B cell (primary cell): ENCODE measurements at regions not wholly inside any gene's neighbourhood (a gene's known extent, or its start where the extent isn't known, plus 50 kb on each side); places are given as distances from the start of the nearest gene placed in this dataset.

Experiments used
- EZH2 ChIP-seq: IDR thresholded peaks from 2 replicates; pipeline ENCODE4 v1.6.1; 2012; ENCODE audit warnings: borderline replicate concordance, low read depth, mild to moderate bottlenecking, moderate library complexity, low read length; ENCODE audit not compliant: insufficient read depth, poor library complexity, severe bottlenecking
- TF ChIP-seq, protein P1 (sequence below): fragments of 200-600 bp; IDR thresholded peaks from one replicate; pipeline ENCODE4 v1.8.0; 2022; ENCODE audit warnings: antibody characterized with exemption, mild to moderate bottlenecking

DNA sequence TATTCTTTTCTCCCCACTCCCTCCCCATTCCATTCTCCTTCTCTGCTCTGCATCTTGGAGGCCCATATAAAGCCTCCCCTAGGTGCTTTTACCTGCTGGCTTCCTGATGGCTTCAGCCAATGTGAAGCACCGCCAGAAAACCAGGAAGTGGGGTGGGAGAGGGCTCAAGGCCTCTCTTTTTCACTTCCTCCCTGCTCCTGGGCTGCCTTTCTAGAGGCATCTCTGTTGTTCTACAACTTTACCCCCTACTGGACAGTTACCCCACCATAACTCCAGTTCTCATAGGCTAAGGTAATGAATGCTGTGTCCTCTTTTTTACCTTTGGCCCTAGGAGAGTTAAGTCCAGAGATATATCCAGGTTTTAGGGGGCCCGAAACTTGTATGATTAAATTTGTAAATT is 62.4 kb upstream of the PPARGC1A start:
- TF ChIP-seq, protein P1, sequence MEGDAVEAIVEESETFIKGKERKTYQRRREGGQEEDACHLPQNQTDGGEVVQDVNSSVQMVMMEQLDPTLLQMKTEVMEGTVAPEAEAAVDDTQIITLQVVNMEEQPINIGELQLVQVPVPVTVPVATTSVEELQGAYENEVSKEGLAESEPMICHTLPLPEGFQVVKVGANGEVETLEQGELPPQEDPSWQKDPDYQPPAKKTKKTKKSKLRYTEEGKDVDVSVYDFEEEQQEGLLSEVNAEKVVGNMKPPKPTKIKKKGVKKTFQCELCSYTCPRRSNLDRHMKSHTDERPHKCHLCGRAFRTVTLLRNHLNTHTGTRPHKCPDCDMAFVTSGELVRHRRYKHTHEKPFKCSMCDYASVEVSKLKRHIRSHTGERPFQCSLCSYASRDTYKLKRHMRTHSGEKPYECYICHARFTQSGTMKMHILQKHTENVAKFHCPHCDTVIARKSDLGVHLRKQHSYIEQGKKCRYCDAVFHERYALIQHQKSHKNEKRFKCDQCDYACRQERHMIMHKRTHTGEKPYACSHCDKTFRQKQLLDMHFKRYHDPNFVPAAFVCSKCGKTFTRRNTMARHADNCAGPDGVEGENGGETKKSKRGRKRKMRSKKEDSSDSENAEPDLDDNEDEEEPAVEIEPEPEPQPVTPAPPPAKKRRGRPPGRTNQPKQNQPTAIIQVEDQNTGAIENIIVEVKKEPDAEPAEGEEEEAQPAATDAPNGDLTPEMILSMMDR = no peak
- no peak for TF ChIP-seq EZH2
